HG03159 (cell line): ENCODE measurements at regions not wholly inside any gene's neighbourhood (a gene's known extent, or its start where the extent isn't known, plus 50 kb on each side); places are given as distances from the start of the nearest gene placed in this dataset.

Source experiments
- ATAC-seq: cut with Tn5 transposase; IDR thresholded peaks from one replicate; pipeline ENCODE4 v1.9.1; 2021; ENCODE audit warnings: mild to moderate bottlenecking, moderate library complexity; ENCODE audit not compliant: unreplicated experiment

GRCh38 chr3:66740260-66740659, 239.4 kb upstream of the LRIG1 start:
- no peak for ATAC-seq

- ATAC-seq, result no peak
These were observed 243.7 kb upstream of the LRIG1 start for GRCh38 chr3:66744521-66744920.

GRCh38 chr3:66744986-66745385, 244.2 kb upstream of the LRIG1 start:
- no peak for ATAC-seq

- ATAC-seq, result no peak
These were observed 246.4 kb upstream of the LRIG1 start for GRCh38 chr3:66747261-66747660.

GRCh38 chr3:66747696-66748095, 246.9 kb upstream of the LRIG1 start:
- ATAC-seq, result no peak

DNA sequence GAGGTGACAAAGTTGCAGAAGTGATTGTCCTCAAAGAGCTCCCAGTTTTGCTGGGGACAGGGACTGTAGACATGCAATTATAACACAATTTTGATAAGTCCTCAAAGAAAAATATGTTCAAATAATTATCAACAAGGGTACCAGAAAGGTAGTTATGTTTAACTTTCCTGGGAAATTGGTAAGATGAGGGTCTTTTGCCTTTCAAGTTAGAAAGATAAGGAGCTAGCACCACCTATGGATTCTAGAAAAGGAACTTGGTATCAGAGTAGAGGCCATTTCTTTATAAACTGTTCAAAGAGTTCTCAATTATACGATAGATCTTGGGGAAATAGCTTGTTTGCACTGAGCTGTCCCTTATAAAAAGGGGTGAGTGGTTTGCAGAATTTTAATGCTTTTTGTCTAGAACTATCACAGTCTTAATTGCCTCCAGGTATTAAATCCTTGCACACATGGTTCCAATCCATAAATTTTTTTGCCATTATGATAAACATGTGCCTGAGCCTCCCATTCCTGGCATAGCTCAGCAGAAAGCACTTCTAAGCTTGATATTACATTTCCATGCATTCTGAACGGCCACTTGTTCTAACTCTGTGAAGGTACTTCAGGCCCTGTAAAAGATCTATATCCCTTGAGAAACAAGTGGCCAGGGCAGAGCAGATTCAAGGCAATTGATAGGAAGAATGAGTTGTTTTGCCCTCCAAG, 247.5 kb upstream of the LRIG1 start:
- no peak for ATAC-seq

DNA sequence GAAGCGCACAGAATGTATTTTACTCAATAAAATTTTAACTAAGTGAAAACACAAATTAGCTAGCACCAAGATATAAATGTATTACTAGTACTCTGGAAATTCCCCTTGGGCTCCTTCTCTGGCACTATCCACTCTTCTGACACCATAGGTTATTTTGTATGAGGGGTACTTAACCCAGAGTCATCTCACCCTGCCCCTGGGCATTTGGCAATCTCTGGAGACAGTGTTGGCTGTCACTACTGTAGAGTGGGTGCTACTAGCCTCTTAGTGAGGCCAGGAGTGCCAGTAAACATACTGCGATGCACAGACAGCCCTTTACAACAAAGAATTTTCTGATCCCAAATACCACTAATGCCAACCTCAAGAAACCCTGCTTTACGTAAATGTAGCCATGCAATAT, 246.3 kb upstream of the KBTBD8 start:
- no peak for ATAC-seq

GRCh38 chr3:66753670-66754069, 244.4 kb upstream of the KBTBD8 start:
- no peak for ATAC-seq

DNA sequence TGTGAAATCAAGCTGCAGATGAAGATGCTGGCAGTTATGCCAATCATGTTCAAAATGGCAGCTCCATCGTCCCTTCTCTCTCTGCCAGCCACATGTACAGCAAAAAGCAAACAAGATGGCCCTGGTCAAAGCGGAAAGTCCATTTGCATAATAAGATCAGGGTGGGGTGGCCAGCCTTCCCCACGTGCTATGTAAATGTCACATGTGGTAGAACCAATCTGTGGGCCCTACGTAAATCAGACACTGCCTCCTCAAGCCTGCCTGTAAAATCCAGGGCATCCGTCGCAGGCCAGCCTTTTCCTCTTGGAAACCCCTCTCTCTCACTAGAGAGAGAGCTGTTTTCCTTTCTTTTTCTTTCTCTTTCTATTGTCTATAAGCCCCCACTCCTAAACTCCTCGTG, 243.5 kb upstream of the KBTBD8 start:
- ATAC-seq, result no peak

DNA sequence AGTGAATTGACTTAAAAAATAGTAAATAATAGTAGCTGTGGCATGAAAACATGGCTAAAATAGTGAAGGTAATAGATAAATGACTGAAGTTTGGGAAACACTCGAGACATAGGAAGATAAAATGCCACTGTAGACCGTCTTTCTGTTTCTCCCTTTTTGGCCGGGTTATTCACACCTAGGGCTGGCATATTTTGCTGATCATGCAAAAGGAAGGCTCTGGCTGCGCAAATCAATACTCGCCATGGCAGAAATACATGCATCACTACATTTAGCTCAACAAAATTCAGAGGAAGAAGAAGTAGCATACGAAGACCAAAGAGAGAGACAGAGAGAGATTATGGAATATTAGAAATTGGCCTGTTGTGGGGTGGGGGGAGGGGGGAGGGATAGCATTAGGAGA, 242.2 kb upstream of the KBTBD8 start:
- no peak for ATAC-seq

DNA sequence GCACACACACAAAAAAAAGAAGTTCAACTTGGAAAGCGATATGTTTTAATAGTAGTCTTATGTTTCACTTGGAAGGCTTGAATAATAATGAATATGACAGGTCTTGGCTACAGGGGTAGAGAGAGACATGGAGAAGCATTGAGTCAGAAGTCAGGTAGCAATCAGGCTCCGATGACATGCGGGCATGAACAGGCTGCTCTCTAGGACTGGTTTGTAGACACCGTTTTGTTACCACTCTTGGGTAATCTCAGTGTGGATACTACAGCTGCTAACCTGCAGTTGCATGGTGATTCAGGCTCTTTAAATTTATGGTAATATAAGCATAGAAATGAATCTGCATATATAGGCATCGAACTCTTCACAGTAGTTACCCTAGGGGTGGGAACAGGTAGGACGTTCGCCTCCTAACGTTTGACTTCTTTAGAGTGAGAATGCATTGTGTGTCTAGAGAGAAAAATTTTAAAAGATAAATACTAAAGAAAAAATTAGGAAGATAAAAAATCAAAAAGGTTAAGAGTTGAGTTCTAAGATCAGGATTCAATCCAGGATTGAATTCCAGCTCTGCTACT, 241.6 kb upstream of the KBTBD8 start:
- ATAC-seq, result no peak

- no peak for ATAC-seq
These were observed 236.9 kb upstream of the KBTBD8 start for GRCh38 chr3:66761093-66761780.

GRCh38 chr3:66762916-66763693, 235.0 kb upstream of the KBTBD8 start:
- ATAC-seq, result no peak

- ATAC-seq, result no peak
These were observed 220.0 kb upstream of the KBTBD8 start for GRCh38 chr3:66778107-66778506.

GRCh38 chr3:66778777-66779176, 219.3 kb upstream of the KBTBD8 start:
- ATAC-seq, result no peak

GRCh38 chr3:66785191-66785909, 212.8 kb upstream of the KBTBD8 start:
- ATAC-seq, result no peak

GRCh38 chr3:66789580-66790237, 208.4 kb upstream of the KBTBD8 start:
- no peak for ATAC-seq

DNA sequence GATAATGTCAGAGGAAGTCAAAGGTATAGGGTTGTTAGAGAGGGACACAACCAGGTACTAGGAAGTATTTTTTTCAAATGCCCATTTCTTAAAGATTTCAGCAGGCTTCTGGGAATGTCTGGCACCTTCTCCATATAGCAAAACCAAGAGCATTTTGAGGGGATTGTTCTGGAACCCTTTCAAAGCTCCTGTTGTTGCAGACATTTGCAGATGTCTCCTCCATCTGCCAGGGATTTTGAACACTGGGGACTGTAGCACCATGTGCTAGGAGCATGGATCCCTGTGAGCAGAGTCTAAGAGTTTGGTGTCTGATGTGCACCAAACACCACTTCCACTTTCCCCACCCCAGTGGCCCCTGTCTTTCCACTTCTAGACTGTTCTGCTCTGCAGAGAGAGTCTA, 206.0 kb upstream of the KBTBD8 start:
- ATAC-seq, result no peak

GRCh38 chr3:66795365-66795764, 202.7 kb upstream of the KBTBD8 start:
- ATAC-seq, result no peak

DNA sequence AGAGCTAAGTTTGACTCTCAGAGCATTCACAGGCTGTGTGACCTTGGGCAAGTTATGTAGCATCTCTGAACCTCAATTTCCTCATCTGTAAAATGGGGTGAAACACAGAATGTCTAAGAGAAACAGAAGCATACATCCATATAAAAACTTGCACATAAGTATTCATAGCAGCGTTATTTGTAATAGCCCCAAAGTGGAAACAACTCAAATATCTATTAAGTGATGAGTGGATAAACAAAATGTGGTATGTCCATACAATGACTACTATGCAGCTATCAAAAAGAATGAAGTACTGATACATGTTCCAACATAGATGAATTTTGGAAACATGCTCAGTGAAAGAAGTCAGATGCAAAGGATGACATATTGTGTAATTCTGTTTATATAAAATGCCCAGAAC, 201.8 kb upstream of the KBTBD8 start:
- ATAC-seq, result no peak
